ENCODE measurements at regions not wholly inside any gene's neighbourhood (a gene's known extent, or its start where the extent isn't known, plus 50 kb on each side); places are given as distances from the start of the nearest gene placed in this dataset.

- Histone ChIP-seq H3K4me3 (ENCODE audit: low read length) (no peak overlapping the region), H3K9me3 (ENCODE audit: insufficient read depth, low read depth, low read length) (no peaks in the 10 kb centered on the region), H3K27ac (ENCODE audit: low read depth, low read length) (no peak overlapping the region), H3K4me1 (ENCODE audit: insufficient read depth, low read length) (peaks cover under 1% of the 10 kb centered on the region; the same call in 1 of the 2 replicates), H3K27me3 (ENCODE audit: insufficient read depth, low read length) (no peaks in the 10 kb centered on the region), H3K36me3 (ENCODE audit: insufficient read depth, low read length) (no peaks in the 10 kb centered on the region), H3K9ac (ENCODE audit: low read depth, low read length) (no peak overlapping the region)
- WGBS, result 90% methylated on average over 1 of the region's 1 CpG
Observed at GRCh38 chr11:32039149-32039548, 51.7 kb upstream of the RCN1 start.

GRCh38 chr11:32034680-32035079 is 56.2 kb upstream of the RCN1 start:
- Histone ChIP-seq H3K36me3 (ENCODE audit: insufficient read depth, low read length) (no peaks in the 10 kb centered on the region), H3K27ac (ENCODE audit: low read depth, low read length) (no peak overlapping the region), H3K9me3 (ENCODE audit: insufficient read depth, low read depth, low read length) (no peaks in the 10 kb centered on the region), H3K9ac (ENCODE audit: low read depth, low read length) (no peak overlapping the region), H3K4me1 (ENCODE audit: insufficient read depth, low read length) (no peaks in the 10 kb centered on the region), H3K4me3 (ENCODE audit: low read length) (no peak overlapping the region), H3K27me3 (ENCODE audit: insufficient read depth, low read length) (no peaks in the 10 kb centered on the region)
- WGBS, result 98% methylated on average over 2 of the region's 2 CpGs

- no peak overlapping the region for H3K27ac ChIP-seq (ENCODE audit: low read depth, low read length)
- no peaks in the 10 kb centered on the region for H3K27me3 ChIP-seq (ENCODE audit: insufficient read depth, low read length)
- no peak overlapping the region for H3K4me3 ChIP-seq (ENCODE audit: low read length)
- H3K36me3 ChIP-seq (ENCODE audit: insufficient read depth, low read length), result no peaks in the 10 kb centered on the region
- H3K4me1 ChIP-seq (ENCODE audit: insufficient read depth, low read length), result no peaks in the 10 kb centered on the region
- no peaks in the 10 kb centered on the region for H3K9me3 ChIP-seq (ENCODE audit: insufficient read depth, low read depth, low read length)
- H3K9ac ChIP-seq (ENCODE audit: low read depth, low read length), result no peak overlapping the region
- 100% methylated on average over 1 of the region's 1 CpG for WGBS
Observed at GRCh38 chr11:32034149-32034548, 56.7 kb upstream of the RCN1 start.

GRCh38 chr11:32033491-32033890 is 57.4 kb upstream of the RCN1 start:
- no peaks in the 10 kb centered on the region for H3K36me3 ChIP-seq (ENCODE audit: insufficient read depth, low read length)
- no peak overlapping the region for H3K9ac ChIP-seq (ENCODE audit: low read depth, low read length)
- H3K4me3 ChIP-seq (ENCODE audit: low read length), result no peak overlapping the region
- no peaks in the 10 kb centered on the region for H3K27me3 ChIP-seq (ENCODE audit: insufficient read depth, low read length)
- H3K4me1 ChIP-seq (ENCODE audit: insufficient read depth, low read length), result no peaks in the 10 kb centered on the region
- H3K9me3 ChIP-seq (ENCODE audit: insufficient read depth, low read depth, low read length), result no peaks in the 10 kb centered on the region
- 91% methylated on average over 3 of the region's 6 CpGs for WGBS
- H3K27ac ChIP-seq (ENCODE audit: low read depth, low read length), result no peak overlapping the region

- no peaks in the 10 kb centered on the region for H3K36me3 ChIP-seq (ENCODE audit: insufficient read depth, low read length)
- no peak overlapping the region for H3K9ac ChIP-seq (ENCODE audit: low read depth, low read length)
- no peaks in the 10 kb centered on the region for H3K4me1 ChIP-seq (ENCODE audit: insufficient read depth, low read length)
- H3K27me3 ChIP-seq (ENCODE audit: insufficient read depth, low read length), result no peaks in the 10 kb centered on the region
- 99% methylated on average over 2 of the region's 2 CpGs for WGBS
- no peak overlapping the region for H3K4me3 ChIP-seq (ENCODE audit: low read length)
- H3K9me3 ChIP-seq (ENCODE audit: insufficient read depth, low read depth, low read length), result no peaks in the 10 kb centered on the region
- H3K27ac ChIP-seq (ENCODE audit: low read depth, low read length), result no peak overlapping the region
Observed at GRCh38 chr11:32033067-32033466, 57.8 kb upstream of the RCN1 start.

GRCh38 chr11:32032478-32032877 is 58.4 kb upstream of the RCN1 start:
- WGBS, result 74% methylated on average over 3 of the region's 4 CpGs
- Histone ChIP-seq H3K9me3 (ENCODE audit: insufficient read depth, low read depth, low read length) (no peaks in the 10 kb centered on the region), H3K36me3 (ENCODE audit: insufficient read depth, low read length) (no peaks in the 10 kb centered on the region), H3K27me3 (ENCODE audit: insufficient read depth, low read length) (no peaks in the 10 kb centered on the region), H3K4me1 (ENCODE audit: insufficient read depth, low read length) (no peaks in the 10 kb centered on the region), H3K27ac (ENCODE audit: low read depth, low read length) (no peak overlapping the region), H3K4me3 (ENCODE audit: low read length) (no peak overlapping the region), H3K9ac (ENCODE audit: low read depth, low read length) (no peak overlapping the region)

- 87% methylated on average over 1 of the region's 1 CpG for WGBS
Observed at GRCh38 chr11:32032052-32032451, 58.8 kb upstream of the RCN1 start.

GRCh38 chr11:32030875-32031503 is 59.9 kb upstream of the RCN1 start:
- H3K36me3 ChIP-seq (ENCODE audit: insufficient read depth, low read length), result no peaks in the 10 kb centered on the region
- no peaks in the 10 kb centered on the region for H3K9me3 ChIP-seq (ENCODE audit: insufficient read depth, low read depth, low read length)
- no peak overlapping the region for H3K27ac ChIP-seq (ENCODE audit: low read depth, low read length)
- H3K4me3 ChIP-seq (ENCODE audit: low read length), result no peak overlapping the region
- H3K4me1 ChIP-seq (ENCODE audit: insufficient read depth, low read length), result no peaks in the 10 kb centered on the region
- WGBS, result 94% methylated on average over 9 of the region's 10 CpGs
- no peaks in the 10 kb centered on the region for H3K27me3 ChIP-seq (ENCODE audit: insufficient read depth, low read length)
- no peak overlapping the region for H3K9ac ChIP-seq (ENCODE audit: low read depth, low read length)

More at GRCh38 chr11:32032052-32032451, 58.8 kb upstream of the RCN1 start:
- H3K27ac ChIP-seq (ENCODE audit: low read depth, low read length), result no peak overlapping the region
- H3K9me3 ChIP-seq (ENCODE audit: insufficient read depth, low read depth, low read length), result no peaks in the 10 kb centered on the region
- no peak overlapping the region for H3K4me3 ChIP-seq (ENCODE audit: low read length)
- no peaks in the 10 kb centered on the region for H3K36me3 ChIP-seq (ENCODE audit: insufficient read depth, low read length)
- H3K27me3 ChIP-seq (ENCODE audit: insufficient read depth, low read length), result no peaks in the 10 kb centered on the region
- H3K9ac ChIP-seq (ENCODE audit: low read depth, low read length), result no peak overlapping the region
- H3K4me1 ChIP-seq (ENCODE audit: insufficient read depth, low read length), result no peaks in the 10 kb centered on the region

GRCh38 chr11:32029721-32030120 is 61.2 kb upstream of the RCN1 start:
- H3K27me3 ChIP-seq (ENCODE audit: insufficient read depth, low read length), result no peaks in the 10 kb centered on the region
- no peaks in the 10 kb centered on the region for H3K36me3 ChIP-seq (ENCODE audit: insufficient read depth, low read length)
- H3K27ac ChIP-seq (ENCODE audit: low read depth, low read length), result no peak overlapping the region
- H3K4me1 ChIP-seq (ENCODE audit: insufficient read depth, low read length), result no peaks in the 10 kb centered on the region
- 95% methylated on average over 3 of the region's 4 CpGs for WGBS
- no peak overlapping the region for H3K9ac ChIP-seq (ENCODE audit: low read depth, low read length)
- no peaks in the 10 kb centered on the region for H3K9me3 ChIP-seq (ENCODE audit: insufficient read depth, low read depth, low read length)
- no peak overlapping the region for H3K4me3 ChIP-seq (ENCODE audit: low read length)

GRCh38 chr11:32028201-32028600 is 62.7 kb upstream of the RCN1 start:
- no peaks in the 10 kb centered on the region for H3K27me3 ChIP-seq (ENCODE audit: insufficient read depth, low read length)
- no peak overlapping the region for H3K27ac ChIP-seq (ENCODE audit: low read depth, low read length)
- no peaks in the 10 kb centered on the region for H3K4me1 ChIP-seq (ENCODE audit: insufficient read depth, low read length)
- H3K9me3 ChIP-seq (ENCODE audit: insufficient read depth, low read depth, low read length), result no peaks in the 10 kb centered on the region
- 93% methylated on average over 4 of the region's 4 CpGs for WGBS
- H3K4me3 ChIP-seq (ENCODE audit: low read length), result no peak overlapping the region
- H3K9ac ChIP-seq (ENCODE audit: low read depth, low read length), result no peak overlapping the region
- no peaks in the 10 kb centered on the region for H3K36me3 ChIP-seq (ENCODE audit: insufficient read depth, low read length)

- H3K27ac ChIP-seq (ENCODE audit: low read depth, low read length), result no peak overlapping the region
- H3K9ac ChIP-seq (ENCODE audit: low read depth, low read length), result no peak overlapping the region
- H3K4me1 ChIP-seq (ENCODE audit: insufficient read depth, low read length), result no peaks in the 10 kb centered on the region
- no peaks in the 10 kb centered on the region for H3K27me3 ChIP-seq (ENCODE audit: insufficient read depth, low read length)
- no peak overlapping the region for H3K4me3 ChIP-seq (ENCODE audit: low read length)
- H3K9me3 ChIP-seq (ENCODE audit: insufficient read depth, low read depth, low read length), result no peaks in the 10 kb centered on the region
- WGBS, result 96% methylated on average over 2 of the region's 2 CpGs
- no peaks in the 10 kb centered on the region for H3K36me3 ChIP-seq (ENCODE audit: insufficient read depth, low read length)
Observed at GRCh38 chr11:32026766-32027165, 64.1 kb upstream of the RCN1 start.

GRCh38 chr11:32024948-32025347 is 65.9 kb upstream of the RCN1 start:
- H3K27ac ChIP-seq (ENCODE audit: low read depth, low read length), result no peak overlapping the region
- no peak overlapping the region for H3K9ac ChIP-seq (ENCODE audit: low read depth, low read length)
- H3K4me3 ChIP-seq (ENCODE audit: low read length), result no peak overlapping the region
- H3K36me3 ChIP-seq (ENCODE audit: insufficient read depth, low read length), result no peaks in the 10 kb centered on the region
- no peaks in the 10 kb centered on the region for H3K9me3 ChIP-seq (ENCODE audit: insufficient read depth, low read depth, low read length)
- H3K4me1 ChIP-seq (ENCODE audit: insufficient read depth, low read length), result no peaks in the 10 kb centered on the region
- H3K27me3 ChIP-seq (ENCODE audit: insufficient read depth, low read length), result no peaks in the 10 kb centered on the region
- WGBS, result 84% methylated on average over 2 of the region's 2 CpGs
